ENCODE measurements at regions not wholly inside any gene's neighbourhood (a gene's known extent, or its start where the extent isn't known, plus 50 kb on each side); places are given as distances from the start of the nearest gene placed in this dataset.

- TF ChIP-seq CTCF (conservative IDR thresholded peaks at IDR 0.05; ENCODE audit: low read length) (no peak), EZH2phosphoT487 (IDR thresholded peaks at IDR 0.05; ENCODE audit: borderline replicate concordance, low read depth, low read length) (no peak)
Observed at GRCh38 chr1:239993366-239993765, 98.3 kb upstream of the FMN2 start.

Measured in OCI-LY7 (cell line).